NCI-H82 treated with DMSO at 0.1 percent for 48 hours (cell line): ENCODE measurements at regions not wholly inside any gene's neighbourhood (a gene's known extent, or its start where the extent isn't known, plus 50 kb on each side); places are given as distances from the start of the nearest gene placed in this dataset.
A peak's percentile ranks its signal among the peaks of the same experiment; 100 is the strongest.
"Not testable (repeated sequence)": the region's sequence is repeated elsewhere in the genome, so short reads cannot be mapped to it uniquely, and the experiment has no call there.

Experiments used
- DNase-seq: peaks from one replicate; lab custom pipeline; 2025; ENCODE audit not compliant: unreplicated experiment; lab: John Stamatoyannopoulos, UW

- not testable (repeated sequence) for DNase-seq
These were observed 167.1 kb downstream of the GOSR1 start for GRCh38 chr17:30644287-30644686.

- not testable (repeated sequence) for DNase-seq
These were observed 164.2 kb downstream of the GOSR1 start for GRCh38 chr17:30641428-30641827.

DNA sequence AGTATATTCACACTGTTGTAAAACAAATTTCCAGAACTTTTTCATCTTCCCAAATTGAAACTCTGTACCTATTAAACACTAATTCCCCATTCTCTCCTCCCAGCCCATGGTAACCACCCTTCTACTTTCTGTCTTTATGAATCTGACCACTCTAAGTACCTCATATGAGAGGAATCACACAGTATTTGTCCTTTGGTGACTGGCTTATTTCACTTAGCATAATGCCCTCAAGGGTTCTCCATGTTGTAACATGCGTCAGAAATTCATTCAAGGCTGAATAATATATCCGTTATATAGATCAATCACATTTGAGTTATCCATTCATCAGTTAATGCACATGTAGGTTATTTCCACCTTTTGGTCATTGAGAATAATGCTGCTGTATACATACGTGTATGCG, 162.2 kb downstream of the GOSR1 start:
- not testable (repeated sequence) for DNase-seq

GRCh38 chr17:30638968-30639367, 161.8 kb downstream of the GOSR1 start:
- not testable (repeated sequence) for DNase-seq

DNA sequence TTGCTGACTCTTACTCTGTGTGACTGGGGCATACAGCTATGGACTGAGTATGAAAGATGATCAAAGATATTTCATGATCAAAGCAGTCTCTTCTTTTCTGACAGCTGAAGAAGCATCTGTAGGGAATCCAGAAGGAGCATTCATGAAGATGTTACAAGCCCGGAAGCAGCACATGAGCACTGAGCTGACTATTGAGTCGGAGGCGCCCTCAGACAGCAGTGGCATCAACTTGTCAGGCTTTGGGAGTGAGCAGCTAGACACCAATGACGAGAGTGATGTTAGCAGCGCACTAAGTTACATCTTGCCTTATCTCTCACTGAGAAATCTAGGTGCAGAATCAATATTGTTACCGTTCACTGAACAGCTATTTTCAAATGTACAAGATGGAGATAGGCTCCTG, 154.4 kb downstream of the GOSR1 start:
- DNase-seq = not testable (repeated sequence)

DNA sequence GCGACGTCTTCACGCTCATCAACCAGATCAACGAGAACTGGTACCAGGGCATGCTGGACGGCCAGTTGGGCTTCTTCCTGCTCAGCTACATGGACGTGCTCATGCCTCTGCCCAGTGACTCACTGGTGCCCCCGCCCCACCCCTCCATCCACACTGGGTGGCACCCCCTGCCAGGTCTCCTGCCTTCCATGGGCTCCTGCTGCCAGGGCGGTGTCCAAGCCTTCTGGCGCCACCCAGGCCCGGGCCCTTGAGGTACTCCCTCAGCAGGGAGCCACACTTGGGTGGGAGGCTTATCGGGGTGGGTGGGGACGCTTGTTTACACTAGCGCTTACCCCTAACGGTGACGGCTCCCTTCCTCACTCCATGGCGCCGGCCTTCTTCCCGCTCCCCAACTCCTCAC, 148.2 kb downstream of the GOSR1 start:
- not testable (repeated sequence) for DNase-seq

GRCh38 chr17:30624180-30624579, 147.0 kb downstream of the GOSR1 start:
- DNase-seq = not testable (repeated sequence)

DNA sequence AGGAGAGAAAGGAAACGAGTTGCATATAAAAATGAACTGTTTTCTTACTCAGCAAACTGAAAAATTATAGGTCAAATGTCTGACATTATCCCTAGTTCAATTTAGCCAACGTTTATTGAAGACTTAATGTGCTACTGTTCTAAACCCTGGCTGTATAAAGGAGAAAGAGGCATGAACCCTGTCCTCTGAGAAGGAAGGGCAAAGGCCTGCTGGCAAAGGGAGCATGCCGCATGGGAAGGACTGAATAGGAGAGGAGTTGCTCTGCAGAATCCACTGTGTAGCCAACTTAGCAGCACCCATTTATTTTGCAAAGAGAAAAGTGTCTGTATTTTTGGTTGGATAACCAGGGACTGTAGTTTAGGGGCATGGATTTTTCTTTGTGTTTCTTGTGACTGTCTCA, 132.5 kb downstream of the GOSR1 start:
- not testable (repeated sequence) for DNase-seq

DNA sequence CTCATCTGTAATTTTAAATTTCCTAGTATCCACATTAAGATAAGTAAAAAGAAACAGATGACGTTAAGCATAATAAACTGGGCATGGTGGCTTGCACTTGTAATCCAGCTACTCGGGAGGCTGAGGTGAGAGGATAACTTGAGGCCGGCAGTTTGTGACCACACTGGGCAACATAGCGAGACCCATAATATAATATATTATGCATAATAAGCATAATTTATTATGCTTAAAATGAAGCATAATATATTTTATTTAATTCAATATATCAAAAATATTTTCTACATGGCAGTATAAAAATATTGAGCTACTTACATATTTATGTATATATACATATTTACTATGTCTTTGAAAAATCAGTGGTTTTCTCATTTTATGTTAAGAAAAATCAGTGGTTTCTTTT, 128.3 kb downstream of the GOSR1 start:
- no peak for DNase-seq

GRCh38 chr17:30605027-30605426, 127.8 kb downstream of the GOSR1 start:
- no peak for DNase-seq

GRCh38 chr17:30602396-30602795, 125.2 kb downstream of the GOSR1 start:
- not testable (repeated sequence) for DNase-seq

DNA sequence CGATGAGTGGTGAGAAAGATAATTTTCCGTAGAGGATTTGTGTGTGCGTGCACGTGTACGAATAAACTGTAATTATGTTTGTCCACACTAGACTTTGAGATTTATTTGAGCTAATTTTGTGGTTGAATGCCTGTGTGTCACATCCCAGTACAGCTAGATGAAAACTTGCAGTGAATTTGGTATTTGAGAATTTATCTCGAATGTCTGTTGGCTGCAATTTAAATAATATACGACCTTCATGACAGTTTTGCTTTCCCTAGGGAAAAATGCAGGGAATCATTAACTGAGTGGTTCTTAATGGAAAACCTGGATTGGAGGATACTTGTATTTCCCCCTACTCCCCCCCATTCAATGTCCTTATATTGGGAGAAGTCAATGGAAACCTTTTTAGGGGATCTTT, 124.8 kb downstream of the GOSR1 start:
- DNase-seq = not testable (repeated sequence)

DNA sequence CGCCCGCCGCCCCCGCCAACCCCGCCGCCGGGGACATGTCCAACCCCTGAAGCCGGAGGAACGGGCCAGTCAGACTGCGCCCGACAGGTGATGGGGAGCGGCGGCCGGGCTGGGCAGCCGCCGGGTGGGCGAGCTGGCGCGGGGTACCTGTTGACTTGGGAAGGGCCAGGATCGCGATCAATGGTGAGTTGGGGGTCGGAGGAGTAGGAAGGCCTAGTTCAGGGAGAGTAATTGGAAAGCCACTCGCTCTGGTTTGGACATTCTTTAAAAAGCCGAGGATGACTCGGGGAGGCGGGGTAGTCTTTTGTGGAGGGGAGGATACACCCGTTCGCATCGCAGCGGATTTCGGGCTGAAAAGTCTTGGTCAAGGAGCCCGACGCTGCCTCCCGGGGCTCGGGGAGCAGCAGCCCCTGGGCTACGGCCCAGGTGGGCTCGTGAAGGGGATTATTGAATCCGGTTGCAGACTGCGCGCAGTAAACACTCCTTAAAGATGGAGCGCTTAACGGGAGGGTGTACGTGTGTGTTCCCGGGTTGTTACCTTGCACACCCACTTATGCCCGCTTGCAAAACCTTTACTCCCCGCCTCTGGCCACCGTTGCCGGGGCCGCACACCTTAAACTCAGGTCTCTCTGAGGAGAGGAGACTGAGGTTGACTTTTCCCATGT, 123.8 kb downstream of the GOSR1 start:
- DNase-seq = no peak

DNA sequence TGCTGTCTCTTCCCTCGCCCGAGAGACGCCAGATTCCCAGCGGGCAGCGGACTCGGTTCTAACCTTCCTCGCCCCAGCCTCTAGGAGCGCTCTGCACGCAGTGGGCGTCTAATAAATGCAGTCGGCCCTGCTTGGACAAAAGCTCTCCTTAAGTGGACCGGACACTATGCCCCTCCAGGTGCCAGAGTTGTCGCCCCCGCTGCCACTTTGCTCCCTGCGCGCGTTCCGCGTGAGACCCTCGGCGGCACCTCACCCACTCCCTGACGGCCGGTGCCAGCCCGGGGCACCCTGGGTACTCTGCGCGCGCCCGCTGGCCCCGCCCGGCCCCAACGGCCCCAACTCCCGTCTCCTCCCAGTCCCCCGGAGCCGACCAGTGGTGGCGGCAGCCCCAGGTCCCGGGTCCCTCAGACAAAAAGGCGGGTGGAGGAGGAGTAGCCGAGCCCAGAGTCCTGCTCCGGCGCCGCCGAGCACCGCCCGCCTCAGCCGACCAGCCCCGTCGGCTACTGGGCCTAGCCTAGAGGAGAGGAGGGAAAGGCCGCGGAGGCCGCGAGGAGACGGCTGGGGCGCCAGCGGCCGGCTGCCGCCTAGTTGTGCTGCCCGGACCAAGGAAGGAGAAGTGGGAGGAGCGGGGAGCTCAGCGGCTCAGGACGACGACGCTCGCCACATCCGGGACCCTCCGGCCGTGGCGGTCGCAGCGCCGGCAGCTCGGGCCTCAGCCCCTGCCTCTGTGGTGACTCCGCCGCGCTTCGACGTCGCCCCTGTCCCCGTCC, 123.0 kb downstream of the GOSR1 start:
- peak; percentile 75 for DNase-seq

DNA sequence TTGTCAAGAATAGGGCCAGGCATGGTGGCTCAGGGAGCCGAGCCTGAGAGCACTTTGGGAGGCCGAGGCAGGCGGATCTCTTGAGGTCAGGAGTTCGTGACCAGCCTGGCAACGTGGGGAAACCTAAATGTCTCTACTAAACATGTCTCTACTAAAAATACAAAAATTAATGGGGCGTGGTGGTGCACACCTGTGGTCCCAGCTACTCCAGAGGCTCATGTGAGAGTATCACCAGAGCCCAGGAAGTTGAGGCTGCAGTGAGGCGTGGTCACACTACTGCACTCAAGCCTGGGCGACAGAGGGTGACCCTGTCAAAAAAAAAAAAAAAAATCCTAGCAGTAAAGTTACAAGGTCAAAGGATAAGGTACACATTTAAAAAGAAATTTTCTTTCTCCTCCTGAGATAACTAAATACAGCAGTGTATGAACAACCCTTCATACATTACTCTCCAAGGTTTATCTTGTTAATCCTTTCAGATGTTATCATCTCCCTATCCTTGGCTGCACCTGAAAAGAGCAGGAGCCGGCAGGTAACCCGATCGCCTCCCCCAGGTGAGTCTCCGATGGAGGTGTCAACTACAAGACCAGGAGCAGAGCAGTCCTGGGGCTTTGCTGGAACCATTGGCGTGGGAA, 122.3 kb downstream of the GOSR1 start:
- DNase-seq = no peak

GRCh38 chr17:30597776-30598288, 120.6 kb downstream of the GOSR1 start:
- no peak for DNase-seq

DNA sequence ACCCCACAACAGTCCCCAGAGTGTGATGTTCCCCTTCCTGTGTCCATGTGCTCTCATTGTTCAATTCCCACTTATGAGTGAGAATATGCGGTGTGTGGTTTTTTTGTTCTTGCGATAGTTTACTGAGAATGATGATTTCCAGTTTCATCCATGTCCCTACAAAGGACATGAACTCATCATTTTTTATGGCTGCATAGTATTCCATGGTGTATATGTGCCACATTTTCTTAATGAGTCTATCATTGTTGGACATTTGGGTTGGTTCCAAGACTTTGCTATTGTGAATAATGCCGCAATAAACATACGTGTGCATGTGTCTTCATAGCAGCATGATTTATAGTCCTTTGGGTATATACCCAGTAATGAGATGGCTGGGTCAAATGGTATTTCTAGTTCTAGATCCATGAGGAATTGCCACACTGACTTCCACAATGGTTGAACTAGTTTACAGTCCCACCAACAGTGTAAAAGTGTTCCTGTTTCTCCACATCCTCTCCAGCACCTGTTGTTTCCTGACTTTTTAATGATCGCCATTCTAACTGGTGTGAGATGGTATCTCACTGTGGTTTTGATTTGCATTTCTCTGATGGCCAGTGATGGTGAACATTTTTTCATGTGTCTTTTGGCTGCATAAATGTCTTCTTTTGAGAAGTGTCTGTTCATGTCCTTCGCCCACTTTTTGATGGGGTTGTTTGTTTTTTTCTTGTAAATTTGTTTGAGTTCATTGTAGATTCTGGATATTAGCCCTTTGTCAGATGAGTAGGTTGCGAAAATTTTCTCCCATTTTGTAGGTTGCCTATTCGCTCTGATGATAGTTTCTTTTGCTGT, 120.0 kb downstream of the GOSR1 start:
- DNase-seq = not testable (repeated sequence)

- peak; percentile 40 for DNase-seq
These were observed 117.8 kb downstream of the GOSR1 start for GRCh38 chr17:30594953-30595371.

GRCh38 chr17:30594223-30594952, 117.2 kb downstream of the GOSR1 start:
- DNase-seq = peak; percentile 31

- no peak for DNase-seq
These were observed 113.0 kb downstream of the GOSR1 start for GRCh38 chr17:30590081-30590733.
